Activated naive CD8-positive, alpha-beta T cell treated with anti-CD3 and anti-CD28 coated beads, Interleukin-2, amount 10 ng/mL, durations not matched to agents 7 days and 5 days (primary cell): ENCODE measurements at regions not wholly inside any gene's neighbourhood (a gene's known extent, or its start where the extent isn't known, plus 50 kb on each side); places are given as distances from the start of the nearest gene placed in this dataset.

Experiments
- ATAC-seq: fragments of 150-1000 bp; cut with Tn5 transposase; one replicate; pipeline ENCODE4 v1.10.0; 2021; ENCODE audit warnings: low read depth, moderate library complexity
- POLR2A ChIA-PET: fragments of 350-600 bp; sonication (Branson Sonifier 250); formaldehyde crosslinking; loops from one replicate; lab custom pipeline; 2021; ENCODE audit warnings: antibody characterized with exemption; lab: Charles Lee
- DNase-seq: peaks from one replicate; pipeline ENCODE4 v3.0.0; 2021
- H3K27ac Mint-ChIP-seq: one replicate; pipeline ENCODE4 v1.8.0; 2022; ENCODE audit warnings: mild to moderate bottlenecking, mixed read lengths
- H3K27me3 Mint-ChIP-seq: one replicate; pipeline ENCODE4 v1.8.0; 2022; ENCODE audit warnings: mild to moderate bottlenecking, moderate library complexity, mixed read lengths
- H3K36me3 Mint-ChIP-seq: one replicate; pipeline ENCODE4 v1.8.0; 2021; ENCODE audit warnings: mild to moderate bottlenecking, mixed read lengths
- H3K4me1 Mint-ChIP-seq: one replicate; pipeline ENCODE4 v1.8.0; 2021; ENCODE audit warnings: mixed read lengths
- H3K4me3 Mint-ChIP-seq: one replicate; pipeline ENCODE4 v1.8.0; 2022; ENCODE audit warnings: mild to moderate bottlenecking, moderate library complexity, mixed read lengths
- H3K9me3 Mint-ChIP-seq: one replicate; pipeline ENCODE4 v1.8.0; 2021; ENCODE audit warnings: mixed read lengths

GRCh38 chr5:126098330-126099017 lies 324.7 kb upstream of the GRAMD2B start:
- H3K27me3 Mint-ChIP-seq = no peaks in the 10 kb centered on the region
- peaks cover 3% of the 10 kb centered on the region for H3K9me3 Mint-ChIP-seq
- no peaks in the 10 kb centered on the region for H3K4me1 Mint-ChIP-seq
- H3K36me3 Mint-ChIP-seq = no peaks in the 10 kb centered on the region
- DNase-seq (no peak), ATAC-seq (no peak)
- H3K4me3 Mint-ChIP-seq = no peak overlapping the region
- POLR2A ChIA-PET = no interaction called here
- no peak overlapping the region for H3K27ac Mint-ChIP-seq

- POLR2A ChIA-PET = no interaction called here
- no peak for ATAC-seq
- Mint-ChIP-seq H3K27me3 (no peaks in the 10 kb centered on the region), H3K27ac (no peak overlapping the region), H3K36me3 (no peaks in the 10 kb centered on the region), H3K4me3 (no peak overlapping the region), H3K4me1 (no peaks in the 10 kb centered on the region), H3K9me3 (peaks cover 2% of the 10 kb centered on the region)
- DNase-seq = no peak
Observed at GRCh38 chr5:126099077-126099476, 324.1 kb upstream of the GRAMD2B start.

GRCh38 chr5:126100767-126101166 lies 322.4 kb upstream of the GRAMD2B start:
- POLR2A ChIA-PET = no interaction called here
- no peaks in the 10 kb centered on the region for H3K27me3 Mint-ChIP-seq
- DNase-seq = no peak
- no peak for ATAC-seq
- H3K9me3 Mint-ChIP-seq = peaks cover 2% of the 10 kb centered on the region
- H3K4me3 Mint-ChIP-seq = no peak overlapping the region
- H3K36me3 Mint-ChIP-seq = no peaks in the 10 kb centered on the region
- H3K27ac Mint-ChIP-seq = no peak overlapping the region
- H3K4me1 Mint-ChIP-seq = no peaks in the 10 kb centered on the region

- Mint-ChIP-seq H3K27ac (no peak overlapping the region), H3K36me3 (no peaks in the 10 kb centered on the region), H3K27me3 (no peaks in the 10 kb centered on the region), H3K9me3 (no peaks in the 10 kb centered on the region), H3K4me3 (no peak overlapping the region), H3K4me1 (no peaks in the 10 kb centered on the region)
- POLR2A ChIA-PET = no interaction called here
- ATAC-seq (no peak), DNase-seq (no peak)
Observed at GRCh38 chr5:126101901-126102300, 321.3 kb upstream of the GRAMD2B start.

GRCh38 chr5:126103050-126103449 lies 320.2 kb upstream of the GRAMD2B start:
- Mint-ChIP-seq H3K27me3 (no peaks in the 10 kb centered on the region), H3K27ac (no peak overlapping the region), H3K4me3 (no peak overlapping the region), H3K9me3 (no peaks in the 10 kb centered on the region), H3K36me3 (no peaks in the 10 kb centered on the region), H3K4me1 (no peaks in the 10 kb centered on the region)
- ATAC-seq = no peak
- DNase-seq = no peak
- POLR2A ChIA-PET = no interaction called here

- Mint-ChIP-seq H3K4me1 (no peaks in the 10 kb centered on the region), H3K9me3 (no peaks in the 10 kb centered on the region), H3K4me3 (no peak overlapping the region), H3K27me3 (no peaks in the 10 kb centered on the region), H3K27ac (no peak overlapping the region), H3K36me3 (no peaks in the 10 kb centered on the region)
- no peak for ATAC-seq
- DNase-seq = no peak
- POLR2A ChIA-PET = no interaction called here
Observed at GRCh38 chr5:126103868-126104267, 319.3 kb upstream of the GRAMD2B start.

GRCh38 chr5:126104341-126104740 lies 318.9 kb upstream of the GRAMD2B start:
- no peaks in the 10 kb centered on the region for H3K9me3 Mint-ChIP-seq
- no peak overlapping the region for H3K4me3 Mint-ChIP-seq
- ATAC-seq = no peak
- no peaks in the 10 kb centered on the region for H3K4me1 Mint-ChIP-seq
- no peak overlapping the region for H3K27ac Mint-ChIP-seq
- DNase-seq = no peak
- POLR2A ChIA-PET = no interaction called here
- no peaks in the 10 kb centered on the region for H3K36me3 Mint-ChIP-seq
- H3K27me3 Mint-ChIP-seq = no peaks in the 10 kb centered on the region

GRCh38 chr5:126104951-126105350 lies 318.3 kb upstream of the GRAMD2B start:
- no peak for ATAC-seq

GRCh38 chr5:126106029-126106428 lies 317.2 kb upstream of the GRAMD2B start:
- no peaks in the 10 kb centered on the region for H3K9me3 Mint-ChIP-seq
- ATAC-seq (no peak), DNase-seq (no peak)
- H3K4me3 Mint-ChIP-seq = no peak overlapping the region
- POLR2A ChIA-PET = no interaction called here
- H3K27ac Mint-ChIP-seq = no peak overlapping the region
- H3K4me1 Mint-ChIP-seq = no peaks in the 10 kb centered on the region
- no peaks in the 10 kb centered on the region for H3K36me3 Mint-ChIP-seq
- no peaks in the 10 kb centered on the region for H3K27me3 Mint-ChIP-seq

More at GRCh38 chr5:126104951-126105350, 318.3 kb upstream of the GRAMD2B start:
- POLR2A ChIA-PET = no interaction called here
- no peaks in the 10 kb centered on the region for H3K4me1 Mint-ChIP-seq
- no peak overlapping the region for H3K27ac Mint-ChIP-seq
- H3K36me3 Mint-ChIP-seq = no peaks in the 10 kb centered on the region
- H3K4me3 Mint-ChIP-seq = no peak overlapping the region
- H3K9me3 Mint-ChIP-seq = no peaks in the 10 kb centered on the region
- DNase-seq = no peak
- H3K27me3 Mint-ChIP-seq = no peaks in the 10 kb centered on the region

- Mint-ChIP-seq H3K36me3 (no peaks in the 10 kb centered on the region), H3K4me1 (no peaks in the 10 kb centered on the region), H3K27ac (no peak overlapping the region), H3K27me3 (no peaks in the 10 kb centered on the region), H3K9me3 (peaks cover 6% of the 10 kb centered on the region), H3K4me3 (no peak overlapping the region)
- no peak for ATAC-seq
- POLR2A ChIA-PET = no interaction called here
- DNase-seq = no peak
Observed at GRCh38 chr5:126107381-126107780, 315.8 kb upstream of the GRAMD2B start.

GRCh38 chr5:126108470-126108869 lies 314.7 kb upstream of the GRAMD2B start:
- no peak overlapping the region for H3K4me3 Mint-ChIP-seq
- DNase-seq = no peak
- ATAC-seq = no peak
- H3K4me1 Mint-ChIP-seq = no peaks in the 10 kb centered on the region
- no peaks in the 10 kb centered on the region for H3K36me3 Mint-ChIP-seq
- peaks cover 6% of the 10 kb centered on the region for H3K9me3 Mint-ChIP-seq
- no peak overlapping the region for H3K27ac Mint-ChIP-seq
- POLR2A ChIA-PET = no interaction called here
- H3K27me3 Mint-ChIP-seq = no peaks in the 10 kb centered on the region

GRCh38 chr5:126115059-126115629 lies 308.1 kb upstream of the GRAMD2B start:
- peaks cover 6% of the 10 kb centered on the region for H3K9me3 Mint-ChIP-seq
- ATAC-seq (no peak), DNase-seq (no peak)
- no peaks in the 10 kb centered on the region for H3K4me1 Mint-ChIP-seq
- POLR2A ChIA-PET = no interaction called here
- no peak overlapping the region for H3K4me3 Mint-ChIP-seq
- H3K27ac Mint-ChIP-seq = no peak overlapping the region
- H3K36me3 Mint-ChIP-seq = no peaks in the 10 kb centered on the region
- H3K27me3 Mint-ChIP-seq = no peaks in the 10 kb centered on the region

GRCh38 chr5:126117044-126117443 lies 306.2 kb upstream of the GRAMD2B start:
- no peak overlapping the region for H3K4me3 Mint-ChIP-seq
- no peak for ATAC-seq
- POLR2A ChIA-PET = no interaction called here
- peaks cover 4% of the 10 kb centered on the region for H3K9me3 Mint-ChIP-seq
- H3K27ac Mint-ChIP-seq = no peak overlapping the region
- H3K4me1 Mint-ChIP-seq = no peaks in the 10 kb centered on the region
- no peaks in the 10 kb centered on the region for H3K27me3 Mint-ChIP-seq
- DNase-seq = no peak
- H3K36me3 Mint-ChIP-seq = no peaks in the 10 kb centered on the region

- H3K36me3 Mint-ChIP-seq = no peaks in the 10 kb centered on the region
- DNase-seq (no peak), ATAC-seq (no peak)
- H3K9me3 Mint-ChIP-seq = peaks cover 2% of the 10 kb centered on the region
- no peaks in the 10 kb centered on the region for H3K27me3 Mint-ChIP-seq
- no peaks in the 10 kb centered on the region for H3K4me1 Mint-ChIP-seq
- H3K27ac Mint-ChIP-seq = no peak overlapping the region
- H3K4me3 Mint-ChIP-seq = no peak overlapping the region
- POLR2A ChIA-PET = no interaction called here
Observed at GRCh38 chr5:126119887-126120442, 303.2 kb upstream of the GRAMD2B start.
